SK-N-MC (cell line): ENCODE measurements at regions not wholly inside any gene's neighbourhood (a gene's known extent, or its start where the extent isn't known, plus 50 kb on each side); places are given as distances from the start of the nearest gene placed in this dataset.

Experiments
- EZH2 ChIP-seq: fragments of 200-600 bp; sonication (generic); IDR thresholded peaks from one replicate; pipeline ENCODE4 v1.6.1; 2017; ENCODE audit warnings: antibody characterized with exemption
- POLR2AphosphoS5 ChIP-seq: IDR thresholded peaks from 2 replicates; pipeline ENCODE4 v1.6.1; 2012; ENCODE audit warnings: mild to moderate bottlenecking, low read depth, low read length, borderline replicate concordance

DNA sequence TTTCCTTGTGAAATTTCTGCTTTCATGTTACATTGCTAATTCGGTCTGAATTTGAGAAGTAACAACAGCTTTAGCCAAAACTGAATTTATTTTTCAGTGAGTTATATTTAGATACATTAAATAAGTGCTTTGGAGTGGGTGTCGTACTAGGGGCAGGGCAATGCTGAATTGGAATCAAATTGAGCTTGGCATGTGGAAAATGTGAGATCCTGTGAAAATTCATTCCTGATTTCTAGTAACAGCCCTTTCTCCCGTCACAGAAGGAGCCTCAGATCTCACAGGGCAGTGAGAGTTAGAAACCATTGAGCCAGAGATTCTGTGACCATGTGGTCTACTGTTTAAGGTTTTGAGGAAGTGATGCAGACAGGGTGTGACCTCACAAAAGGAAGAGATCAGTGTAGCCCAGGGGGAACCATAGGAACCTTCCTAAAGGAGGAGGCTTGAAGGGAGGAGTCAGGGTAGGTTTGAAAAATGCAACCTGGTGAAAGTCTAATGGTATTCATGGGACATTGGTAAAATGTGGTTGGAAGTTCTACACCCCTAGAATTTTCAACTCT is 1136.8 kb downstream of the AACS start:
- TF ChIP-seq EZH2 (no peak), POLR2AphosphoS5 (no peak)
